Muscle of back (tissue), 3 donors: ENCODE measurements at regions not wholly inside any gene's neighbourhood (a gene's known extent, or its start where the extent isn't known, plus 50 kb on each side); places are given as distances from the start of the nearest gene placed in this dataset.

Experiments
- DNase-seq, 3 donors: peaks; one replicate each; pipeline versions ENCODE4 v3.0.0 to v3.0.0-alpha.2; 2013

GRCh38 chr13:26456650-26457049 lies 100.8 kb upstream of the WASF3 start:
- no peak for DNase-seq

DNA sequence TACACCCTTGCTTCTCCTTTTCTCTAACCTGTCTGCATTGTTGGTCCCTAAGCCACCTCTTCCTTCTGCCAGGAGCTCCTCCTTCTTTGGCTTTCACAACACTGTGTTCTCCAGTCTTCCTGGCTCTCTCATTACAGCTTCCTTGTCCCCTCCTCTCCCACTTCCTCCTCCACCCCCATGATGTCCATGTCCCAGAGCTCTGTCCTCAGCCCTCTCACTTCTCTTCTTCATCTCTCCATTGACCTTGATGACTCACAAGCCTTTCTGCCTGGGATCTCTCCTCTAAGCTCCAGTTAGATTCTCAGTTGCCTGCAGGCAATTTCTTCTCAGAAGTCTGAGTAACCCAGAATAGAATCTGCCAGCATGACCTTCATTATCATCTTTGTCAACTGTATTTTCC lies 100.3 kb upstream of the WASF3 start:
- no peak for DNase-seq

DNA sequence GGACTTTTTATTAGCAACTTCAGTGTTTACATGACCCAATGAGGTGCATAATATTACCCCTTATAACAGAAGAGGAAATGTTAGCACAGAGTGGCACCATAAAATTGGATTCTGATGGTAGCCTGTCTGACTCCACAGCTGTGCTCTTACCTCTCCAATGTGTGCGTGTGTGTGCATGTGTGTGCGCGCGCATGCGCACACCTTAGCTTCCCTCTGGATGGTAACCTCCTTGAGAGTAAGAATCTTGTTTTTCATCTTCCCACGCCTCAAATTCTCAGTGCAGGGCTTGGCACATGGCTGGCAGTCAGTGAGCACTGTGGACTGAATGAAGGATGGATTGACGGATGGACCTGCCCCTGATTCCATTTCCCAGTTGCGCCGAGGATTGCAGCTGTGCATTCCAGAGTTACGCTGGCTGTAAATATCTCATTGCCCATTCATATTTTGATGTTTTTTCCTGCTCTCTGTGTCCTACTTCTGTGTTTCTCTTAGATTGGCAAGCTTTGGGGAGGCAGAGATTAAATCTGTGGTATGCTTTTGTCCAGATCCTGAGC lies 99.2 kb upstream of the WASF3 start:
- peak in 2 of 3 donors; percentile 35 to 75 for DNase-seq

DNA sequence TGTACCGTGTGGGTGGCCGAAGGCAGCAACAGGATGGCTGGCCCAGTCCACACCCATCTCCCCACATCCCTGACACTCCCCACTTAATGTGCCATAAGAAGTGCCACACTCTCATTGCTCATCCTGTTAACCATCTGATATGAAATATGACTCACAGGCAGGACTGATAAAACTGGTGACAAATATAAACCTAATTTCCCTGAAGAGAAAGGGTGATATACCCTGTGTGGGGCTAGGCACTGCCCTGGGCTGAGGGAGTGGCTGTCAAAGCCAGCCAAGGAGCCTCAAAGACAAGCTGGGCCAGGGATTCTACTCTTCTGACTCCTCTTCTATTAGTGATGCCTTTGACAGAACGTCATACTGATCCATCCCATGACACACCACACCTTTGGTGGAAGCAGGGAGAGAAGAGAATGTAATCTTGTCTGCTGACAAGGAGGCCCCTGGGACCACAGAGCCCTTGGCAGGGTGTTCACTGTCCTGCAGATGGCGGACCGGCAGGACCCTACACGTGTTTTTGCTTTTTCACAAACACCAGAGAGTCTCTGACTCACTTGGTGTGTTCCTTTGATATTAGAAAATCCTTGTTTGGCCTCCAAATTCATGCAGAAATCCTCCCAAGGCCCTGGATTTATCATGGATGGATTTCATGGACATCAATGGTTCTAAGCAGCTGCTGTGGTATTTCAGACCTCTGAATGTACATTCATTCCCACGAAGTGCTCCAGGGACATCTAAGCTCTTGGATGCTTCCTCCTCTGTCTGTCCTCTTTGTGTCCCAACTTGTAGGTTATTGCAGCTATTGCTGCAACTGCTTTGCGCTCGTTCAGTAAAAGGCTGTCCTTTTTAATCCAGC lies 98.0 kb upstream of the WASF3 start:
- peak; percentile 54 to 88 (median 75) for DNase-seq

- peak; percentile 65 to 83 (median 66) for DNase-seq
Observed at GRCh38 chr13:26460648-26461047, 96.8 kb upstream of the WASF3 start.

- DNase-seq = no peak
Observed at GRCh38 chr13:26463296-26463695, 94.2 kb upstream of the WASF3 start.

GRCh38 chr13:26463848-26464247 lies 93.6 kb upstream of the WASF3 start:
- DNase-seq = no peak

- no peak for DNase-seq
Observed at GRCh38 chr13:26465514-26465913, 92.0 kb upstream of the WASF3 start.

DNA sequence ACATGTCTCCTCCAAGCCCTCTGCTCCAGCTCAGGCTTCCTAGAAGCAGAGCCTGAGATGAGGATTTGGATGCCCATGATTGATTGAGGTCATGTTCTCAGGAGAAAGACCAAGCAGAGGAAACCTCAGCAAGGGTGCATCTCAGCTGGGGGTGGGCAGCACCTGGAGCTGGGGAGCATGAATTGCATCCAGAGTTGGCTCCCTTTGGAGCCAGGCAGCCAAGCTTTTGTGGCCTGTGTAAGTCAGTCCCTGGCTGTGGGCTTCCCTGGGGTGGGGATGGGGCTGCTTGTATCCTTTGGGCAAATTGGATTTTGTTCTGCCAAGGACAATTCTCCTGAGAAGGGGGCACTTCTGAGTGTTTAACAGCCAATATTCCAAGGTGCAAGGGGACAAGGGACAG lies 91.5 kb upstream of the WASF3 start:
- DNase-seq = no peak

- peak; percentile 34 to 77 (median 52) for DNase-seq
Observed at GRCh38 chr13:26468265-26468801, 89.2 kb upstream of the WASF3 start.

DNA sequence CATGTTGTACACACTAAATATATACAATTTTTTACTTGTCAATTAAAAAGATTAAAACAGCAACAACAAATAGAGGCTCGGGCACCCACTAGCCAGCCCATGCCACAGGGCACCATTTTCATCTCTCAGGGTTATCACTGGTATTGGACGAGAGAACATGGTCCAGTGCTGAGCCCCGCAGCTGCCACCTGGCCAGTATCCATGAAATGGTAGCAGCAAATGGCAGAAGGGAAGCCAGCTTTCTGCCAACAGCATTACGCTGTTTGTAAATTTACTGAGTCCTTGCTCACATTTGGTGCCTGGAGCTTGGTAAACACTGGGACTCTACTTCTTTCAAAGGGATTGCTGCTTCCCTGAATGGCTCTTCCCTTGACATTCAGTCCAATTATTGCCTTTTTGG lies 87.9 kb upstream of the WASF3 start:
- no peak for DNase-seq

DNA sequence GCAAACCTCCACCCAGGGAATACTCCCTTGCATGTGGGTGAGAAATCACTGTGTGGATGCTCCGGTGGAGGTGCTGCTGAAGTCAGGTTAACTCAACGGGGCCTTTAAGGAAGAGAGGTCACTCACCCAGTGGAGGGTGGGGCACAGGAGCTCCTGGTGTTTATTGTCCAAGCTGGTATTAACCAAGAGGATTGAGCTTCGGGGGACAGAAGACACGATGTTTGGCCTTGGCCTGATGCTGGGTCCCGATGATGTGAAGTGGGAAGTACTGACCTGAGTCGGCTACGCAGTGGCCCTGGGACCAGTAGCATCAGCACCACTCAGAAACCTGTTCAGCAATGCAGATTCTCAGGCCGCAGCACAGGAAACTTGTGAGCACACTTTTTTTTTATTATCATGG lies 85.7 kb upstream of the WASF3 start:
- DNase-seq = no peak

GRCh38 chr13:26473571-26474230 lies 83.8 kb upstream of the WASF3 start:
- DNase-seq = no peak

DNA sequence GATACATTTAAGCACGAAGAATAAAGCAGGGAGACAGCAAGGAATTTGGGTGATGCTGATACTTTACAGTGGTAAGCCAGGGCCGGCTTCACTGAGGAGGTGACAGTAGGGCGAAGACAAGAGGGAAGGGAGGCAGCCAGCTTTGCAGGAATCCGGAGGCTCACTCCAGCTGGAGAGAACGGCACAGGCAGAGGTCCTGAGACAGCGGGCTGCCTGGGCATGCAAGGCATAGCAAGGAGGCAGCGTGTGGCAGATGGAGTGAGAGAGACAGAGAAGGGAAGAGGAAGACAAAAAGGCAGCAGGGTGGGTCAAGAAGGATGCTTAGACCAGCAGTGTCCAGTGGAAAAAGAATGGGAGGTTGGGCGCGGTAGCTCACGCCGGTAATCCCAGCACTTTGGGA lies 83.2 kb upstream of the WASF3 start:
- no peak for DNase-seq

GRCh38 chr13:26475176-26476110 lies 82.0 kb upstream of the WASF3 start:
- DNase-seq = no peak

DNA sequence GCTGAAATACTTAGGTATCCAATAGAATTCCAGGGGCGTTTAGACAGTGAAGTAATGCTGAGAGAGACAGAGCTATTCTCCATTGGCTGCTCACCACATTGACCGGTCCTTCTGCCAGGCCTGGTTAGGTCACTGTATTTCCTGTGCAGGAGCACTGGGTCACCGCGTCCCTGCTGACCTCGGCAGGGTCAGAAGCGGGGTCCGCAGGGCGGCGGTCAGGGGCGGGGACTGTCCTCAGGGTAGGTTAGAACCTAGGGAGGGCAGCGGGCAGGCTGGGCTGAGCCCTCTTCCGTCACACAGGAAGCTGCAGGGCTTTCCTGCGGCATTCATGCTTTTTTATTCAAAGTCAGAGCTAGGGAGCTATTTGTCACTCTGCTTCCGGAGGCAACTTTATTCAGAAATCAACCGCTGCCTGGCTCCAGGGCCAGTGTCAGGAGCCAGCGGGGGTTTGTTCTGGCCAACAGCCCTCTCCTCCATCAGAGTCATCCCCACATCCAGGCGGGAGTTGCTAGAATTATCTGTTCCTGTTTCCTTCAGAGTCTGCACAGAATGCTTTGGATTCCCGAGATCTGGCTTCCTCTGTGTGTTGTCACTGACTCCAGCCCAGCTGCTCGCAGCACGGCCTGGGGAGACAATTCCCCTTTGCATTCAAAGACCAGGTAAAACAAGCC lies 81.2 kb upstream of the WASF3 start:
- DNase-seq = peak in 1 of 3 donors; percentile 88

- no peak for DNase-seq
Observed at GRCh38 chr13:26476782-26477142, 80.7 kb upstream of the WASF3 start.

GRCh38 chr13:26477681-26478080 lies 79.8 kb upstream of the WASF3 start:
- no peak for DNase-seq

DNA sequence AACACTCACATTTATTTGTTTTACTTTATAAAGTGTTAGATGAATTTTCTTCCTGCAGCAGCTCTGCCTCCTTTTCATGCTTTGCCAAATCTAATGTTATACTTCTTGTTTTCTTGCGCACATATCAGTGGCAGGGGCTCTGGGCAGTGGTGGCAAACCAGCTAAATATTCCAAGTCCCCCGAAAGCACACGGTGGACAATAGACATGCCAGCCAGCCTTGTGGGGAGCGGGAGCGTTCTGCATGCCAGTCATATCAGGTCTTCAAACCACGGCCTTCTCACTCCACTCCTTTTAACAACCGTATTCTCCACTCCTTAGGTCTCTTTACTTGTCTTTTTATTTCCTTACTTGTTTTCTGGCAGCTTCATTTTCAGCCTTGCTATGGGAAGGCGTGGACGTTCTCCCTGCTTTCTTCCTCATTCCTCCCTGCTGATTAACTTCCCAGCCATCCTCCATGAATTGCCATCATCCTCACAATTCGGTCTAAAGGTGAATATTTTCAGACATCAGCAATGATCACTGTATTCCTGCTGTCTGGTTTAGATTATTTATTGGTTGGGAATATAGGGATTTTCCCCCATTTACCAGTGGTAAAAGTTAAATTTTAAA lies 77.1 kb upstream of the WASF3 start:
- no peak for DNase-seq

- DNase-seq = peak in 1 of 3 donors; percentile 75
Observed at GRCh38 chr13:26482451-26483197, 74.9 kb upstream of the WASF3 start.
